ENCODE measurements at regions not wholly inside any gene's neighbourhood (a gene's known extent, or its start where the extent isn't known, plus 50 kb on each side); places are given as distances from the start of the nearest gene placed in this dataset.

DNA sequence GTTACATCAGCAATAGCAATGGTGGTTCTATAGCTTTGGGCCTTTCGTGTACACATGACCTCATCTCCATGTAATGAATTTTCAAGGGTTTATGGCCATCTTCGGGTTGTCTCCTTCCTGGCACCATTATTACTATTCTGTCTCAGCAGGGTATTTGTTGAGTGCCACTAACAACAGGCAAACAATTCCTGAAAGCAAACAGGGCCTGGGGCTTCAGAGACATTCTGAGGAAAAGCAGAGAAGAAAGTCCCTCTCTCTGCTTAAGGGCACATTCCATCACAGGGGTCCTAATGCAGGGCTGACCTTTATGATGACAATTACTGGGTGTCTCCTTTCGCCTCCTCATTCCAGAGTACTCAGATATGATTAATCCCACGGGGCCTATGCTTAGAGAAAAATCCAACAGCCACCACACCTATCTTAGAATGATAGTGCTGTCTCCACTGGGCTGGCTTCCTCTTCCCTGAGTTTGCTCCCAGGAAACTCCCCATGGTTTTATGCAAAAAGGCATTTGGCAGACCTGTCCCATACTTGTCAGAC, 540.2 kb upstream of the ZNF462 start:
- Histone ChIP-seq H3K4me3 (no peak overlapping the region), H3K27ac (no peak overlapping the region), H3K9me3 (no peaks in the 10 kb centered on the region), H3K27me3 (no peaks in the 10 kb centered on the region), H3K36me3 (no peaks in the 10 kb centered on the region), H3K4me1 (no peaks in the 10 kb centered on the region)
- DNase-seq (ENCODE audit: low spot score): no peak
- TF ChIP-seq, protein P1, sequence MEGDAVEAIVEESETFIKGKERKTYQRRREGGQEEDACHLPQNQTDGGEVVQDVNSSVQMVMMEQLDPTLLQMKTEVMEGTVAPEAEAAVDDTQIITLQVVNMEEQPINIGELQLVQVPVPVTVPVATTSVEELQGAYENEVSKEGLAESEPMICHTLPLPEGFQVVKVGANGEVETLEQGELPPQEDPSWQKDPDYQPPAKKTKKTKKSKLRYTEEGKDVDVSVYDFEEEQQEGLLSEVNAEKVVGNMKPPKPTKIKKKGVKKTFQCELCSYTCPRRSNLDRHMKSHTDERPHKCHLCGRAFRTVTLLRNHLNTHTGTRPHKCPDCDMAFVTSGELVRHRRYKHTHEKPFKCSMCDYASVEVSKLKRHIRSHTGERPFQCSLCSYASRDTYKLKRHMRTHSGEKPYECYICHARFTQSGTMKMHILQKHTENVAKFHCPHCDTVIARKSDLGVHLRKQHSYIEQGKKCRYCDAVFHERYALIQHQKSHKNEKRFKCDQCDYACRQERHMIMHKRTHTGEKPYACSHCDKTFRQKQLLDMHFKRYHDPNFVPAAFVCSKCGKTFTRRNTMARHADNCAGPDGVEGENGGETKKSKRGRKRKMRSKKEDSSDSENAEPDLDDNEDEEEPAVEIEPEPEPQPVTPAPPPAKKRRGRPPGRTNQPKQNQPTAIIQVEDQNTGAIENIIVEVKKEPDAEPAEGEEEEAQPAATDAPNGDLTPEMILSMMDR (IDR thresholded peaks at IDR 0.05): no peak

DNA sequence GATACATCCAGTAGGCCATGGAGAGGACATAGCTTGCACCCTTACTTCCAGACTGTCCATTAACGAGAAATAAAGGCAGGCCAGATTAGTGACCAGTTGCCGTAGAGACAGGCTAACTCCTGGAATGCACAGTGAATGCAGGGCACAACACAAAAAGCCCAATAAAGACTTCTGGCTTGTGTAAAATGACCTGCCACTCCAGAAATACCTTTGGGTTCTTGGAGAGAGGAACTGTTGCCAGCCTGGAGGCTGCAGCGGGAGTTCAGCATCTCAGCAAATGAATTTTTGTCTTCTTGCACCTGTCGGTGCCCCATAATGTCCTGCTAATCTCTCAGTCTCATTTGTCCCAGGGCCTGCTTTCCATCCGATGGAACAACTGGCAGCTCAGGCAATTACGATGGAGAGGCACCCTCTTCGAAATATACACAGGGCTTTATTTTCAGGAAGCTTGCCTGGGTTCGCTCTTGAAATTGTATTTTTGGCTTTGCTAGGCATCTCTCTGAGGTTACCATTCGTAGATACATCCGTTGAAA, 538.8 kb upstream of the ZNF462 start:
- Histone ChIP-seq H3K4me3 (no peak overlapping the region), H3K4me1 (no peaks in the 10 kb centered on the region), H3K9me3 (no peaks in the 10 kb centered on the region), H3K27ac (no peak overlapping the region), H3K27me3 (no peaks in the 10 kb centered on the region), H3K36me3 (no peaks in the 10 kb centered on the region)
- DNase-seq (ENCODE audit: low spot score): no peak
- TF ChIP-seq, protein P1 (IDR thresholded peaks at IDR 0.05): no peak

GRCh38 chr9:106324591-106325280, 538.2 kb upstream of the ZNF462 start:
- no peak overlapping the region for H3K4me3 ChIP-seq
- H3K27ac ChIP-seq: no peak overlapping the region
- H3K9me3 ChIP-seq: no peaks in the 10 kb centered on the region
- no peaks in the 10 kb centered on the region for H3K36me3 ChIP-seq
- H3K27me3 ChIP-seq: no peaks in the 10 kb centered on the region
- no peak for DNase-seq (ENCODE audit: low spot score)
- TF ChIP-seq, protein P1 (IDR thresholded peaks at IDR 0.05): no peak
- no peaks in the 10 kb centered on the region for H3K4me1 ChIP-seq

GRCh38 chr9:106326493-106326892, 536.5 kb upstream of the ZNF462 start:
- H3K36me3 ChIP-seq: no peaks in the 10 kb centered on the region

GRCh38 chr9:106333481-106333880, 529.5 kb upstream of the ZNF462 start:
- no peak for DNase-seq (ENCODE audit: low spot score)
- TF ChIP-seq, protein P1 (IDR thresholded peaks at IDR 0.05): no peak

More at GRCh38 chr9:106326493-106326892, 536.5 kb upstream of the ZNF462 start:
- no peak overlapping the region for H3K4me3 ChIP-seq
- H3K4me1 ChIP-seq: no peaks in the 10 kb centered on the region
- H3K27ac ChIP-seq: no peak overlapping the region
- no peaks in the 10 kb centered on the region for H3K9me3 ChIP-seq
- H3K27me3 ChIP-seq: no peaks in the 10 kb centered on the region
- TF ChIP-seq, protein P1 (IDR thresholded peaks at IDR 0.05): no peak
- DNase-seq (ENCODE audit: low spot score): no peak

More at GRCh38 chr9:106333481-106333880, 529.5 kb upstream of the ZNF462 start:
- H3K4me3 ChIP-seq: no peak overlapping the region
- H3K36me3 ChIP-seq: no peaks in the 10 kb centered on the region
- H3K27me3 ChIP-seq: no peaks in the 10 kb centered on the region
- H3K9me3 ChIP-seq: no peaks in the 10 kb centered on the region
- no peaks in the 10 kb centered on the region for H3K4me1 ChIP-seq
- H3K27ac ChIP-seq: no peak overlapping the region

All from right atrium auricular region (tissue), 2 donors.